Amygdala (tissue), 56 donors: ENCODE measurements at regions not wholly inside any gene's neighbourhood (a gene's known extent, or its start where the extent isn't known, plus 50 kb on each side); places are given as distances from the start of the nearest gene placed in this dataset.

Experiments
- DNase-seq, 56 donors: peaks; one replicate each; lab custom pipeline; 2025; lab: John Stamatoyannopoulos, UW

DNA sequence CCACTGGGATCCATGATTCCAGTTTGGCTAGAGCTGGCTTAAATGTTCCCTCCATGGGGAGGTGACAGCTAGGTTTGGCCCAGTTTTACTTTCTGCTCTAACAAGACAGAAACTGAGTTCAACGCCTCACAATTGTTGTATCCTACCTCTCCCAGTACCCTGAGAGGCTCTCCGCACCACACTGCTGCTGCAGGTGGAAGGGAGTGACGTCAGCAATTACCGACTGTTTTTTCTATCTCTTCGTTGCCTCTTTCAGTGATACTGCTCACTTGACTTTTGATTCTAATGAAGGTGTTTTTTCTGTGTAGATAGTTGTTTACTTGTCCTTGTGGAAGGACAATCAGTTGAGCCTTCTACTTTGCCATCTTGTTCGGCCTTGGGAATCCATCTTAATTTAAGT, 204.9 kb upstream of the DUSP10 start:
- DNase-seq: no peak

DNA sequence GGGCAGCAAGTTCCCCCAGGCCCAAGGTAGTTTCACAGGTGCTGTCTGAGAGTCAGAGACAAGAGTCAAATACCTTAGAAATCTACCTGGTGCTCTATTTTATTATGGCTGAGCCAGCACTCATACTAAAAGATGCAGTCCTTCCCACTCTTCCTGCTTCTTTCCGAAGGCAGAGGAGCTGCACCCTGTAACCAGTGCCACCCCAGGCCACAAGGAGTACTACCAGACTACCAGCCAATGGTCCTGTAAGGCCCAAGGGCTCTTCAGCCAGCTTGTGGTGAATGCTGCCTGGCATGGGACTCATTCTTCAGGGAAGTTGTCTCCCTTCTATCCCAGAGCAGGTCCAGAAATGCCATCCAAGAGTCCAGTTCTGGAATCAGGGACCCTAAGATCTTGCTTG, 203.8 kb upstream of the DUSP10 start:
- DNase-seq: no peak

DNA sequence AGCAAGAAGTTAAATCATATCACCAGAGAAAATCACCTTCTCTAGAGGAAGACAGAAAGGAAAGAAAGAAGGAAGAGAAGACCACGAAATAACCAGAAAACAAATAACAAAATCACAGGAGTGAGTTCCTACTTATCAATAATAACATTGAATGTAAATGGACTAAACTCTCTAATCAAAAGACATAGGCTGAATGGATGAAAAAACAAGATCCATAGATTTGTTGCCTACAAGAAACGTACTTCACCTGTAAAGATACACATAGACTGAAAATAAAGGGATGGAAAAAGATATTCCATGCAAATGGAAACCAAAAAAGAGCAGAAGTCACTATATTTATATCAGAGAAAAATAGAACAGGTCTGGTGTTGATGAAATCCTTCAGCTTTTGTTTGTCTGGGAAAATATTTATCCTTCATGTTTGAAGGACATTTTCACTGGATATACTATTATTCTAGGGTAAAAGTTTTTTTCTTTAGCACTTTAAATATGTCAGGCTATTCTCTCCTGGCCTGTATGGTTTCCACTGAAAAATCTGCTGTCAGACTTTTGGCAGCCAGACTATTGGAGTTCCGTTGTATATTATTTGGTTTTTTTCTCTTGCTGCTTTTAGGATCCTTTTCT, 202.5 kb upstream of the DUSP10 start:
- no peak for DNase-seq

DNA sequence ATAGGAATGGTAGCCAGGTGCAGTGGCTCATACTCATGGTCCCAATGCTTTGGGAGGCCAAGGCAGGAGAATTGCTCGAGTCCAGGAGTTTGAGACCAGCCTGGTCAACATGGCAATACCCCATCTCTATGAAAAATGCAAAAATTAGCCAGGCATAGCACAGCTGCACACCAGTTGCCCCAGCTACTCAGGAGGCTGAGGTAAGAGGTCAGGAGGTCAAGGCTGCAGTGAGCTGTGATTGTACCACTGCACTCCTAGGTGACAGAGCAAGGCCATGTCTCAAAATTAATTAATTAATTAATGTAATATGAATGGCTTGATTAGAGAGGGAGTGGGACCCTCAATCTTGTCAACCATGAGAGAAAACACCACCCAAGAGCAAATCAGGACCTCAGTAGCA, 198.7 kb upstream of the DUSP10 start:
- no peak for DNase-seq

DNA sequence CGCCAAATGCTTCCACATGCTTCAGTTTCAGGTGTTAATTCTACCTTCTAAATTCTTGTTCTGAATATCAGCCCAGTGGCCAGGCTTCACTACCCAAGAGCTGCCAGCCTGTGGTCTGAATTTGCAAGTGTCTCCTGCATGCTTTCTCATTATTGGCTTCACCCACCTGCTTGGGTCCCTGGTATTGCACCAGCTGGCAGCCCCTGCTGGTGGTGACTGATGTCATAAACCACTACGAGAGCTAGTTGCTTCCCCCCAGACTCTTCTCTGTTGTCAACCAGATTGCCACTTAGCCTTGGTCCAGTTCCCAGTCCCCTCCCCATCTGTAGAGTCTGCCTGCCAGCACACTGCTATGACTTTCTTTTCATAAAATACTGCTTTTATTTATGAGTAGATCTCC, 197.7 kb upstream of the DUSP10 start:
- DNase-seq: peak in 1 of 56 donors; percentile 1

DNA sequence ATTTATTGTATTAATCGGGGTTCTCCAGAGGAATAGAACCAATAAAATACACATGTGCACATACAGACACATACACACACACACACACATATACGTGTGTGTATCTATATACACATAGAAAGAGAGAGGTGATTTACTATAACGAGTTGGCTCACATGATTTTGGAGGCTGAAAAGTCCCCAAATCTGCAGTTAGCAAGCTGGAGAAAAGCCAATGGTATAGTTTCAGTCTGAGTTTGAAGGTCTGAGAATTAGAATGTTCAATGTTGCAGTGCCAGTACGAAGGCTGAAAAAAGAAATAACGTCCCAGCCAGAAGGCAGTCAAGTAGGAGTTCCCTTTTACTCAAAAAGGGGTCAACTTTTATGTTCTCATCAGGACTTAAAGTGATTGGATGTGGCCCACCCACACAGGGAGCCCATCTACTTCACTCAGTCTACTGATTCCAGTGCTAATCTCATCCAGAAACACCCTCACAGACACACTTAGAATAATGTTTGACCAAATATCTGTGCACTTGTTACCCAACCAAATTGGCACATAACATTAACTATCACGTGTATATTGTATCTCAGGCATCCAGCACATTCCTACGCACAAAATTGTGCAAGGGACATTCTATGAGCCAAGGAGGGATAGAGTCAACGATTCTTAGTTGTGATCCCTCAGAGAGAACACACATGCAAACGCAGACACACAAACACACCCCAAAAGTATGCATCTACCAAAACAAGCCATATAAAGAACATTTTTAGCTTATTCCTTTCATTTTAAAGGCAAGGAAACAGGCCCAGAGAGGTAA, 195.5 kb upstream of the DUSP10 start:
- DNase-seq: no peak

DNA sequence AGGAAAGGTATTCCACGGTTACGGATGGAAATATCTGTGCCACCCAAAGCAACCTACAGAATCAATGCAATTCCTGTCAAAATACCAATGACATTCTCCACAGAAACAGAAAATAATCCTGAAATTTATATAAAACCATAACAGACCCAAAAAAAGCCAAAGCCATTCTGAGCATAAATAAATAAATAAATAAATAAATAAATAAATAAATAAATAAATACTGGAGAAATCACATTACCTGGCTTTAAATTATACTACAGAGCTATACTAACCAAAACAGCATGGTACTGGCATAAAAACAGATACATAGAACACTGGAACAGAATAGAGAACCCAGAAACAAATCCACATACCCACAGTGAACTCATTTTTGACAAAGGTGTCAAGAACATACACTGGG, 191.9 kb upstream of the DUSP10 start:
- no peak for DNase-seq

DNA sequence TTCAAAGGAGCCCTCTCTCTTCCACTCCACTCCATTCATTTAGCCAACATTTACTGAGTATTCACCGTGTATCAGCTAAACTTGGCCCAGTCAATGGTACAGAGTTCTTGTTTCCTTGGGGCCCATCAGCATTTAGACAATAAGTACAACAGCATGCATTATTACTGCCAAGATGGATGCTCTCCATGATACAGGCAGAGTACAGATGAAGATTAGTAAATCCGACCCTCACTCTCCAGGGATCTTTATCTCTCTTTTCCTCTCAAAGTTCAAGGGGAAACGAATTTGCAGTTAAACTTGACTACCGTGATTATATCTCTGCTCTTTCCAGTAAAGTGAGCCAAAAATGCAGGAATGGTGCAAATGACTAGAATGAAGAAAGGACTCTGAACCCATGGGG, 184.6 kb upstream of the DUSP10 start:
- DNase-seq: no peak

DNA sequence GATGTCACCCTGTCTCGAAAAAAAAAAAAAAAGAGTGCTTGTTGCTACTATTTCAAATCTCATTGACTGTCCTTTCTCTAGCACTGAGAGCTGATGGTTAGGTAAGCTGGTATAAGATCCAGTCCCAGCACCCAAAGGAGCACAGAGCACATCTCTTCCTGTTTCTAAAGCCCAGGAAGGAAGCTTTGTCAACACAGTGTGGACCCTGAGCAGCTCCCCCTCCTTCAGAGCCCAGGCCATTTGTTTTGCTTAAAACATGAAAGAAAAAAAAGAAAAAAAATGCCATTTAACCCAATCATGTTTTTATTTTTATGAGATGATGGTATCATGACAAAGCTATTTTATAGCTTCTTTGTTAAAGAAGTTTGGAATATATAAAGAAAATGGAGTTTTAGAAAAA, 184.1 kb upstream of the DUSP10 start:
- DNase-seq: no peak

DNA sequence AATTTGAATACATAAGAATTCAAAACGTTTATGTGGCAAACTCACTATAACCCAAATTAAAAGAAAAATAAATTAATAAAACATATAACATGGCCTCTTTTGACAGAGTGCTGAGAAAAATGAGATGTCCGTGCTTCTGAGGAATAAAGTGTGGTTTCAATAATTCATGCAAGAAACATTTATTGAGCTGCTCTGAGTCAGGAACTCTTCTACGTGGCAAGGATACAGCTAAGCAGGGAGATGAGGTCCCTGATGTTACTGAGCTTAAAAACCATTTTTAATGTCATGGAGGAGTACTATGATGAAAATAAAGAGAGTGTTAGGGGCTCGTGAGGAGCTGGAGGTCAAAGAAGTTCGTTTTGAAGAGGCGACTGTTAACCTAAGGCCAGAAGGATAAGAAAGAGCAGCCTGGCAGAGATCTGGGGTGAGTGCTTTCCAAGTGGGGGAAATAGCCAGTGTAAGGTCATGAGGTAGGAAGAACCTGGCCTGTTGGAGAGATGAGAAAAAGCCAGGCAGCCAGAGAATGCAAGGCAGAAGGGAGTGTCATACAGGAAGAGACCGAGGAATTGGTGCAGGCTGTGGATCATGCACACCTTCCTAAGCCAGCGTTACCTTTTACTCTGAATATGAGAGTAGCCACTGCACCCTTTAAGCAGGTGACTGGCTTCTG, 182.2 kb upstream of the DUSP10 start:
- DNase-seq: no peak

DNA sequence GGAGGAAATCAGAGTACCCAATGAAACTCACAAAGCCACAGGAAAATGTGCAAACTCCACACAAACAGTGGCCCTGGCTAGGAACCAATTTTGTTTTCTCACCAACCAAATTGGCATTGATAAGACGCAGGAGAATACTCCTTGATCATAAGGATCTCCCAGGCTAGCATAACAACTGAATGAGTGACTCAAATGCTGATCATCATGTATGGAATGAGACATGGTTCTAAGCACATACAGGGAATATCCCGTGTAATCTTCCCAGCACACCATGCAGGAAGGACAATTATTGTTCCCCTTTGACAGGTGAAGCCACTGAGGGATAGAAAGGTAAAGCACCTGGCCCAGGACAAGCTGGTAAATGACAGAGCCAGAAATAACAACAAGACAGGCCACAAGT, 180.0 kb upstream of the DUSP10 start:
- no peak for DNase-seq

DNA sequence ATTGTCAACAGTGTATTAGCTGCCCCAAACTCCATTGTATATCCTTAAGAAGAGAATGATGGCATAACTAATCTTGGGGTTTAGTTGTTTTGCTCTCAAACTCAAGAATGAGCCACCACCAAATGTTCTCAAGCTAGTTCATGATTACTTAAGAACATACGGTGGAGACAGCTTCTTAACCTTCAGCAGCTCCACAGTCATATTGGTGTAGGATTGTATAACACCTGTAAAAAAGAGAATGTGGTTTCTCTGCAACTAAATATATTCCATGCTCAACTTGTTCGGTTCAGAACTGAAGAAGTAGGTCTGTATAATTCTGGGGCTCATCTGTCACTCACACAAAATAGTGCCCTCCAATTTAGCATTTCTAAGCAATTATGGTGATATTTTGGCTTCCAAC, 177.9 kb upstream of the DUSP10 start:
- no peak for DNase-seq

DNA sequence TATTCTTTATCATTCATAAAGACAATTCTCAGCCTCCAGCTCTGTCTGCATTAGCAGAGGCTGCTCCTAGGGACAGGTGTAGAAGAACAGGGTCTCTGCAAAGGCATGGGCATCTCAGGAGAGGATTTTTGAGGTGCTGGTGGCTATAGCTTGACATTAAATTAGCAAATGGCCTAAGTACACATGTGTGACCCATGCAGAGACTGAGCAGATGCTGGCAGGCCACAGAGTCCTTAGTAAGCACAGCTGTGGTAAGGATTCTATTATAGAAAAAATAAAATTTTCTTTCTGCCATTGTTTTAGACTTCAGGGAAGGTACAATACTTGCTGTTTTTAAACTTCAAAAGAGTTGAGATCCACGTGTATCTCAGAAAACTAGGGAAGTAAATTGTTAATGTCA, 177.5 kb upstream of the DUSP10 start:
- no peak for DNase-seq

DNA sequence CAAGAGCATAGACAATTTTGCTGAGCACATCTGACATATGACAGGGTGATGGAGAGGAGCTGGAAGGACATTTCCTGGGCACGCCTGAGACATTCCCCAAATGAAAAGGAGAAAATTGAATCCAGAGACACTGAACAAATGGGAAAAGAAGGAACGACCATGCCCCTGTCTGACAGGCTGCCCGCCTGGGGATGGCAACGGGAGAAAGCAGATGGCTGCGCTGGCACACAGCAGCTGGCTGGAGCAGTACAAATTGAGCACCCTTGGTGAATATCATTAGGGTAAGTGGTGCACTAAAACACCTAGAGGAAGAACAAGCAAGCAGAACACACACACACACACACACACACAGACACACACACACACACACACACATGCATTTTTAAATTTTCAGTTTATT, 174.3 kb upstream of the DUSP10 start:
- no peak for DNase-seq

DNA sequence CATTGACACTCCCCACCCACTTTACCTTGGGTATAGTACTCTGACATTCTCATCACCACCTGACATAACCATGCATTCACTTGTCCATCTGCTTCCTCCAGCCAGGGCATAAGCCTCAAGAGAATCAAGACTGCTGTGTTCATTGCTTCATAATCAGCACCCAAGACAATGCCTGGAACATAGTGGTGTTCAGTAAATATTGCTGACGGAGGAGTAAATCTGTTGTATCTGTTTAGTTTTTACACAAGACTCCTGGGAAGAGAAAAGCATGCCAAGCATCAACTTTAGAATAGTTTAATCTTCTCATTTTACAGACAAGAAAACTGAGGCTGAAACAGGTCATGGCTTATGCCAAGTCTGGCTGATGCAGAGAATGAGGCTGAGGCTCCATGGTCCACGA, 173.9 kb upstream of the DUSP10 start:
- DNase-seq: no peak

DNA sequence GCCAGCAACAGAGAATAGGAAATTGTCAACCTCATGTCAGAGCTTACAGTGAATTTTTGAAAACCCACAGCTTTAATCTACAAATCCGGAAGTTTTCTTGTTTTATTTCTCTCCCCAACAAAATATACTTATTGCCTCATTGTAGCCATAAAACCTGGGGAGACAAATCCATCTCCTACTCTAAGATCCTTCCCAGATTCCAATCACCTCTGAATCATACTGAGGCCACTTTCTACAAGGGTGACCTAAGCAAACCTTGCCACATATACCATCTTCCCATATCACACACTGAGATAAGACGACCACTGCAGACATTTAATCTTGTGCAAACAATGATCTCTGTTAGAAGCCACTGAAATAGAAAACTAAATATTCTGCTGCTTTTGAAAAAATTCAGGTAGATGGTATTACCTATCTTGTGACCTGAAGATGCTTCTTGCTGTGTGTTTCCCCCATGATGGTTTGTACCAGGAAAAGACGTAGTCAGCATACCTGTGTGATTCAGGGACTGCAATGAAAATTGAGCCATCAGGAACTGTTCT, 171.5 kb upstream of the DUSP10 start:
- DNase-seq: no peak

DNA sequence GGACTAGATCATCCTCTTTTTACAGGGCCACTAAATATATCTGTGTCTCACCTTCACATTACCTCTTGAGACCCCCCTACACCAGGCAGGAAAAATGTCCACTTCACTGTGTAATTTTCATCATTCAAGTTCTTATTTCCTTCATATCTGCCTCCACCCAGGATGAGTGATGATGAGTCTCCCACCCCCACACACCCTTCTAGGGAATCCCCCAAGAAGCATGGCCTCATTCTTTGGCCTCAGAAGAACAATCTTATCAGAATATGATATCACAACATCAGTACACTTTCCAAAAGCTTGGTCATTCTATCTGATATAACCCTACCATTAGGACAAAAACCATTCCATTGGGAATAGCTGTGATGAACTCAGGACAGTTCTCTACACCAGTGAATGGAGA, 170.3 kb upstream of the DUSP10 start:
- DNase-seq: no peak

DNA sequence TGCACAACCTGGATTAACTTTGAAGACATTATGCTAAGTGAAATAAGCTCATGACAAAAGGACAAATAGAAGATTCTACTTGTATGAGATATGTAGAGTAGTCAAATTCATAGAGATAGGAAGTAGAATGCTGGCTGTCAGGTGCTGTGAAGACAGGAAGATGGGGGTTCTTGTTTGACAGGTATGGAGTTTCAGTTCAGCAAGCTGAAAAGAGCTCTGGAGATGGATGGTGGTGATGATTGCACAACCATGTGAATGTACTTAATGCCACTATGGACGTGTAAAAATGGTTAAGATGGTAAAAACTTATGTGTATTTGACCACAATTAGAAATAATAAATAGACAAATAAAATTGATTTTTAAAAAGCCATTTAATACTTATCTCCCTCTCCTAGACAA, 169.8 kb upstream of the DUSP10 start:
- no peak for DNase-seq

DNA sequence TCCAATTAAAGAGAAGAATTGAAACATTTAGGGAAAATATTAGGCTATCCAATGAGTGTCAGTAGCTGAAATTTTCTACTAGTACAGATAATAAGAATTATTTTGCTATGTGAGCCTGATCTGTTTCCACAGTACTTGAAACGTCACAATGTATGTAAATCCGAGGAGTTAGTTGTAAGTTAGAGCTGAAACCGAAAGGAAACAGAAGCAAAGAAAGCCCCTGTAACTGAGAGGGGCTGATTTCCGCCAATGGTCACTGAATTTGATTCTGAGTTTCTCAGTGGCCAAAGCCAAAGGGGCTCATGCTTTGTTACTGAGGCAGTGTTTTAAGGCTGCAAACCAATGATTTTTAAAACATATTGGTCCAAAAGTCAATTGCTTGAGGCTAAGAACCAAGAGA, 168.3 kb upstream of the DUSP10 start:
- DNase-seq: no peak

DNA sequence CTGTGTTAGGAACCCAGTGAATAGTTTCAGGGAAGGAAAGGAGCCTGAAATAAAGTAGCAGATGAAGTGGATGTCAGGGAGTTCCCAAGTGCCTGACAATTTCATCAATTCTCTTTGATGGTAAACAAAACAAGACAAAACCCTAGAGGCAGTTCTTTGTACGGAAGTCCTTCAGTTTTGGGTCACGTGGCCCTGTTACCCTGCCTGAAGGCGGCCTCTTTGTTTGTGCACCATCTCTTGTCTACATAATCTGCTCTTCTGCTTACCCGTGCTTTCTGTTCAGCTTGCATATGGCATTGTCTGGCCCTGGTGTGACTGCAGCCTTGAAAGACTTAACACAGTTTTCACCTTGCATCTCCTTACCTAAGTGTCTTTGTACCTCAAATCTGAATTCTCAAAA, 166.7 kb upstream of the DUSP10 start:
- DNase-seq: no peak

DNA sequence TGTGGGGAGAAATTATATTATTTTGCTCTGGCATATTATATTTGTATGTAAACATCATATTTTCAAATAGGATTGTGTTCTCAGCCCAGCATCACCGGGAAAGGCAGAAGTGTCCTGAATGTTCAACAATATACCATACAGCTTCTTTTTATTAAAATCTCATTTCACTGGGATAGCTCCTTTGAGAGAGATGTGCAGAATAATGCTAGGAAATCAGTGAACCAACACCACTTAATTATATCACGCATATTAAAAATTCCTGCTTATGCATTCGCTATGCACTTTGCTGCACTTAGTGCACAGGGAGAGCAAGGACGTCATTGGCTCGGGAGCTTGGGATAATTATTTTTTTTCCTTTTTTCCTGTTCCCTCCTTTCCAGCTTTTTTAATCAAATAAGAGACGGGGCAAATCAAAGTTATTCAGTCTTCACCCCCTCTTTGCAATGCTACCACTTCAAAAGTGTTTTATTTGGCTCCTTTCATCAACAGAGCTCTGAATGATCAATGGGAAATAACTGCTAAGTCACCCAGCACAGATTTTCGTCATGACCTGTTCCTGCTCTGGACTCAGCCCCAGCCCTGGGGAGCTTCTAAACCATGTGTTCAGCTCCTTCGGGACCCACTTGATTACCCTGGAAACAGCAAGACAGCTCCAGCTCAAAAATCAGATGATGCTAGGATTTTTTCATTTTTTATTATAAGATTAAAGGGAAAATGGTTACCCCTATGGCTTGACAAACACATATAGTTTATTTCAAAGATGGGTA, 165.5 kb upstream of the DUSP10 start:
- DNase-seq: peak in 2 of 56 donors; percentile 4 to 6
